Peyer's patch (tissue), 4 donors: ENCODE measurements at regions not wholly inside any gene's neighbourhood (a gene's known extent, or its start where the extent isn't known, plus 50 kb on each side); places are given as distances from the start of the nearest gene placed in this dataset.
"Not testable (repeated sequence)": the region's sequence is repeated elsewhere in the genome, so short reads cannot be mapped to it uniquely, and the experiment has no call there.

Experiments
- DNase-seq, 3 donors: peaks; one replicate each; pipeline ENCODE4 v3.0.0-alpha.2; 2017 to 2019
- H3K27ac ChIP-seq, 4 donors: fragments of 200-600 bp; sonication (generic); one replicate each; pipeline ENCODE4 v1.5.1; 2016 to 2019
- H3K27me3 ChIP-seq, 2 donors: fragments of 200-600 bp; sonication (generic); one replicate each; pipeline ENCODE4 v1.5.1; 2019
- H3K36me3 ChIP-seq, 3 donors: fragments of 200-600 bp; sonication (generic); one replicate each; pipeline ENCODE4 v1.5.1; 2016 to 2019
- H3K4me1 ChIP-seq, 4 donors: fragments of 200-600 bp; sonication (generic); one replicate each; pipeline ENCODE4 v1.5.1; 2016 to 2019
- H3K4me3 ChIP-seq, 4 donors: fragments of 200-600 bp; sonication (generic); 1 replicate in 3 of 4; 2 replicates in 1 of 4; pipeline ENCODE4 v1.5.1; 2016 to 2019; ENCODE audit warnings: mild to moderate bottlenecking in 1 of 4
- H3K9me3 ChIP-seq, 4 donors: fragments of 200-600 bp; sonication (generic); one replicate each; pipeline ENCODE4 v1.5.1; 2016 to 2019; ENCODE audit warnings: mild to moderate bottlenecking in 1 of 4
- CTCF ChIP-seq, 6 experiments: fragments of 450-650 bp in 4 of 6; fragments of 200-600 bp in 2 of 6; sonication (generic) in 1 of 6; IDR thresholded peaks; one replicate each; pipeline ENCODE4 v1.5.1; 2017 to 2019; ENCODE audit warnings: antibody characterized with exemption in 6 of 6, mild to moderate bottlenecking in 3 of 6, moderate library complexity in 1 of 6
- POLR2A ChIP-seq, 2 donors: fragments of 450-650 bp; IDR thresholded peaks; one replicate each; pipeline ENCODE4 v1.5.1; 2017; ENCODE audit warnings: antibody characterized with exemption in 2 of 2, mild to moderate bottlenecking in 2 of 2, moderate library complexity in 2 of 2

- Histone ChIP-seq H3K4me3 (no peak overlapping the region), H3K27ac (no peak overlapping the region), H3K4me1 (no peaks in the 10 kb centered on the region), H3K36me3 (peaks cover 0 to 30% (median 0%) of the 10 kb centered on the region in 3 donors), H3K27me3 (no peaks in the 10 kb centered on the region), H3K9me3 (no peaks in the 10 kb centered on the region)
- DNase-seq, result no peak
- TF ChIP-seq POLR2A (IDR thresholded peaks at IDR 0.05), result no peak
- TF ChIP-seq CTCF (IDR thresholded peaks at IDR 0.05), result no peak
Measured at GRCh38 chr17:64747938-64748540, 85.9 kb upstream of the SMURF2 start.

GRCh38 chr17:64742326-64742725, 80.2 kb upstream of the SMURF2 start:
- Histone ChIP-seq H3K36me3 (no peaks in the 10 kb centered on the region), H3K27ac (peak overlapping the region in 3 of 4 donors; percentile 31 to 52 (median 43)), H3K9me3 (no peaks in the 10 kb centered on the region), H3K4me3 (no peak overlapping the region), H3K4me1 (peaks cover 0 to 10% (median 0%) of the 10 kb centered on the region in 4 donors), H3K27me3 (no peaks in the 10 kb centered on the region)
- DNase-seq, result no peak
- TF ChIP-seq CTCF (IDR thresholded peaks at IDR 0.05), result no peak
- TF ChIP-seq POLR2A (IDR thresholded peaks at IDR 0.05), result no peak

GRCh38 chr17:64741916-64742315, 79.8 kb upstream of the SMURF2 start:
- DNase-seq, result peak in 1 of 3 donors; percentile 62
- H3K27ac ChIP-seq, result peak overlapping the region in 3 of 4 donors; percentile 31 to 52 (median 43)
- H3K4me1 ChIP-seq, H3K9me3 ChIP-seq, H3K27me3 ChIP-seq, H3K36me3 ChIP-seq, H3K4me3 ChIP-seq: not testable (repeated sequence)

GRCh38 chr17:64741038-64741641, 79.0 kb upstream of the SMURF2 start:
- H3K4me3 ChIP-seq, result no peak overlapping the region
- DNase-seq, result no peak
- H3K27me3 ChIP-seq, result no peaks in the 10 kb centered on the region
- TF ChIP-seq POLR2A (IDR thresholded peaks at IDR 0.05) (no peak), CTCF (IDR thresholded peaks at IDR 0.05) (no peak)
- peak overlapping the region in 3 of 4 donors; percentile 7 to 35 (median 11) for H3K27ac ChIP-seq
- H3K9me3 ChIP-seq, result no peaks in the 10 kb centered on the region
- no peaks in the 10 kb centered on the region for H3K36me3 ChIP-seq
- H3K4me1 ChIP-seq, result peaks cover 0 to 10% (median 0%) of the 10 kb centered on the region in 4 donors

- no peak overlapping the region for H3K4me3 ChIP-seq
- peaks cover 0 to 10% (median 0%) of the 10 kb centered on the region in 4 donors for H3K4me1 ChIP-seq
- no peak for DNase-seq
- no peaks in the 10 kb centered on the region for H3K9me3 ChIP-seq
- H3K27me3 ChIP-seq, result no peaks in the 10 kb centered on the region
- no peaks in the 10 kb centered on the region for H3K36me3 ChIP-seq
- TF ChIP-seq CTCF (IDR thresholded peaks at IDR 0.05) (no peak), POLR2A (IDR thresholded peaks at IDR 0.05) (no peak)
- H3K27ac ChIP-seq, result no peak overlapping the region
Measured at GRCh38 chr17:64739316-64740058, 77.4 kb upstream of the SMURF2 start.
